Heart right ventricle (tissue), 16 donors: ENCODE measurements at regions not wholly inside any gene's neighbourhood (a gene's known extent, or its start where the extent isn't known, plus 50 kb on each side); places are given as distances from the start of the nearest gene placed in this dataset.
"Not testable (repeated sequence)": the region's sequence is repeated elsewhere in the genome, so short reads cannot be mapped to it uniquely, and the experiment has no call there.

Source experiments
- ATAC-seq, 8 donors: fragments of 200-7000 bp; cut with Tn5 transposase; one replicate each; pipeline ENCODE4 v1.9.1; 2020; ENCODE audit warnings: mild to moderate bottlenecking in 8 of 8, moderate library complexity in 8 of 8, moderate number of reproducible peaks in 1 of 8
- DNase-seq, 2 donors: peaks; one replicate each; pipeline ENCODE4 v3.0.0-alpha.2; 2020
- H3K27ac ChIP-seq, 10 donors: fragments of 200-600 bp; sonication (generic) in 2 of 10; one replicate each; pipeline versions ENCODE4 v1.5.0 to v1.8.0; 2020 to 2022; ENCODE audit warnings: mild to moderate bottlenecking in 3 of 10
- H3K27me3 ChIP-seq, 7 donors: fragments of 200-600 bp; one replicate each; pipeline ENCODE4 v1.8.0; 2021 to 2022; ENCODE audit warnings: mild to moderate bottlenecking in 2 of 7
- H3K36me3 ChIP-seq, 9 donors: fragments of 200-600 bp; sonication (generic) in 1 of 9; one replicate each; pipeline versions ENCODE4 v1.5.0 to v1.8.0; 2020 to 2022; ENCODE audit warnings: mild to moderate bottlenecking in 2 of 9
- H3K4me1 ChIP-seq, 9 donors: fragments of 200-600 bp; sonication (generic) in 1 of 9; one replicate each; pipeline versions ENCODE4 v1.5.0 to v1.8.0; 2020 to 2022; ENCODE audit warnings: mild to moderate bottlenecking in 4 of 9
- H3K4me3 ChIP-seq, 10 donors: fragments of 200-600 bp; sonication (generic) in 2 of 10; one replicate each; pipeline versions ENCODE4 v1.5.0 to v1.8.0; 2020 to 2022; ENCODE audit warnings: mild to moderate bottlenecking in 7 of 10, moderate library complexity in 2 of 10
- H3K9me3 ChIP-seq, 11 donors: fragments of 200-600 bp in 10 of 11; sonication (generic) in 2 of 11; one replicate each; pipeline versions ENCODE4 v1.5.0 to v1.8.0; 2013 to 2022; ENCODE audit warnings: mild to moderate bottlenecking in 2 of 11, control low read depth in 1 of 11, moderate library complexity in 1 of 11
- CTCF ChIP-seq, 9 donors: fragments of 200-600 bp; sonication (generic) in 2 of 9; IDR thresholded peaks; one replicate each; pipeline versions ENCODE4 v1.5.0 to v1.8.0; 2021 to 2022; ENCODE audit warnings: antibody characterized with exemption in 9 of 9, mild to moderate bottlenecking in 5 of 9, moderate library complexity in 1 of 9
- WGBS, 2 donors: extraction: QIAGEN DNeasy Blood & Tissue Kit; methylation state at CpG; one replicate each; pipeline ENCODE4 v1.1.7; 2013; ENCODE audit warnings: inconsistent platforms in 1 of 2; 5-methylcytosine and 5-hydroxymethylcytosine counted together
- intact Hi-C, 10 donors: fragments of 100-400 bp; cut with DNase I; formaldehyde crosslinking; loops; one replicate each; pipeline versions ENCODE4 v1.11.1 to v1.14.2; 2022
- donor health status: Arrhythmogenic right ventricular cardiomyopathy.
- donor health status: ischemic (EF 13 %, LVEDD 7.1; RV severe dilation, severe dysfunction).
- donor health status: healthy with polysubstance abuse.
- donor health status: DM: no; HTN: yes; CAD: no.
- donor health status: DM: no; HTN: no; CAD: no.
- donor health status: ischemic (EF 25% LVEDD 6.9; RV normal size, moderate dysfunction).
- donor health status: ischemic (EF 25% LVEDD 5.7; RV mildly dilated, moderate dysfunction).
- donor health status: healthy.
- donor health status: DM: yes; HTN: yes; CAD: no.
- donor health status: Ischemic cardiomyopathy.
- donor health status: ischemic (EF 35%, LVEDD 5.7; RV mildly dilated, moderate dysfunction).
- donor health status: nonischemic (EF 11% LVEDD 7.7; RV severe dilation, severe dysfunction).
- donor health status: DM: yes; HTN: yes; CAD: no.
- donor health status: PGD.
- donor health status: ischemic (EF 29% LVEDD 5.4; RV normal size, mild dysfunction).
- donor health status: nonischemic (EF 23%, LVEDD 6.1; RV moderate dilation, normal function).

- H3K27ac ChIP-seq = no peak overlapping the region
- H3K36me3 ChIP-seq = no peaks in the 10 kb centered on the region
- H3K9me3 ChIP-seq = no peaks in the 10 kb centered on the region
- TF ChIP-seq CTCF (IDR thresholded peaks at IDR 0.05) = no peak
- 12 to 13% methylated on average over 3 of the region's 3 CpGs for WGBS, 2 donors
- peaks cover 0 to 21% (median 10%) of the 10 kb centered on the region in 9 donors for H3K4me1 ChIP-seq
- ATAC-seq (no peak), DNase-seq (no peak)
- intact Hi-C loops = no loop called here
- no peak overlapping the region for H3K4me3 ChIP-seq
- H3K27me3 ChIP-seq = no peaks in the 10 kb centered on the region
Measured at GRCh38 chr1:112836642-112837041, 119.4 kb downstream of the SLC16A1 start.

- no peak for ATAC-seq
- intact Hi-C loops = no loop called here
- TF ChIP-seq CTCF (IDR thresholded peaks at IDR 0.05) = no peak
- H3K9me3 ChIP-seq = no peaks in the 10 kb centered on the region
- DNase-seq = no peak
- 89 to 94% methylated on average over 2 of the region's 2 CpGs for WGBS, 2 donors
- no peaks in the 10 kb centered on the region for H3K36me3 ChIP-seq
- no peak overlapping the region for H3K27ac ChIP-seq
- no peaks in the 10 kb centered on the region for H3K27me3 ChIP-seq
- H3K4me3 ChIP-seq = no peak overlapping the region
- H3K4me1 ChIP-seq = peaks cover 0 to 8% (median 0%) of the 10 kb centered on the region in 9 donors
Measured at GRCh38 chr1:112833806-112834205, 118.7 kb upstream of the PPM1J start.

GRCh38 chr1:112832259-112832658 lies 117.1 kb upstream of the PPM1J start:
- H3K27ac ChIP-seq, H3K4me1 ChIP-seq, H3K36me3 ChIP-seq, H3K27me3 ChIP-seq, H3K4me3 ChIP-seq, H3K9me3 ChIP-seq, ATAC-seq, intact Hi-C loops, DNase-seq: not testable (repeated sequence)
- WGBS, 2 donors = 85 to 89% methylated on average over 8 of the region's 8 CpGs

GRCh38 chr1:112829691-112830090 lies 114.6 kb upstream of the PPM1J start:
- DNase-seq, H3K27me3 ChIP-seq, H3K36me3 ChIP-seq, H3K4me3 ChIP-seq, ATAC-seq, H3K27ac ChIP-seq, H3K4me1 ChIP-seq, H3K9me3 ChIP-seq, intact Hi-C loops: not testable (repeated sequence)
- 92 to 94% methylated on average over 3 of the region's 3 CpGs for WGBS, 2 donors

- Histone ChIP-seq H3K4me1 (peaks cover 0 to 8% (median 0%) of the 10 kb centered on the region in 9 donors), H3K27ac (no peak overlapping the region), H3K4me3 (no peak overlapping the region), H3K9me3 (no peaks in the 10 kb centered on the region), H3K36me3 (no peaks in the 10 kb centered on the region), H3K27me3 (no peaks in the 10 kb centered on the region)
- WGBS, 2 donors = 83 to 88% methylated on average over 2 of the region's 2 CpGs
- intact Hi-C loops = no loop called here
- no peak for TF ChIP-seq CTCF (IDR thresholded peaks at IDR 0.05)
- ATAC-seq (no peak), DNase-seq (no peak)
Measured at GRCh38 chr1:112828716-112829115, 113.6 kb upstream of the PPM1J start.

- H3K9me3 ChIP-seq, ATAC-seq, intact Hi-C loops, DNase-seq, H3K4me3 ChIP-seq, H3K27me3 ChIP-seq, H3K36me3 ChIP-seq, H3K27ac ChIP-seq, H3K4me1 ChIP-seq: not testable (repeated sequence)
- 63 to 78% methylated on average over 1 of the region's 1 CpG for WGBS, 2 donors
Measured at GRCh38 chr1:112827391-112827790, 112.3 kb upstream of the PPM1J start.
